ENCODE measurements at regions not wholly inside any gene's neighbourhood (a gene's known extent, or its start where the extent isn't known, plus 50 kb on each side); places are given as distances from the start of the nearest gene placed in this dataset.
A peak's percentile ranks its signal among the peaks of the same experiment; 100 is the strongest.

- no peak for DNase-seq (ENCODE audit: low read depth, low spot score)
- no peaks in the 10 kb centered on the region for H3K36me3 ChIP-seq (ENCODE audit: insufficient read depth, low read length)
- no peaks in the 10 kb centered on the region for H3K9me3 ChIP-seq (ENCODE audit: low read depth, low read length)
- no peak overlapping the region for H3K9ac ChIP-seq (ENCODE audit: insufficient read length)
- TF ChIP-seq EZH2 (IDR thresholded peaks at IDR 0.05) (no peak), POLR2AphosphoS5 (IDR thresholded peaks at IDR 0.05; ENCODE audit: borderline replicate concordance, low read depth, low read length) (no peak), FOXP2 (optimal IDR thresholded peaks at IDR 0.05; ENCODE audit: control extremely low read depth, extremely low read length, insufficient read depth) (no peak)
- H3K4me3 ChIP-seq = no peak overlapping the region
- H3K27ac ChIP-seq = no peak overlapping the region
Measured at GRCh38 chr16:66159987-66160386, 206.5 kb upstream of the CDH5 start.

GRCh38 chr16:66156538-66156937, 210.0 kb upstream of the CDH5 start:
- Histone ChIP-seq H3K9me3 (ENCODE audit: low read depth, low read length) (no peaks in the 10 kb centered on the region), H3K36me3 (ENCODE audit: insufficient read depth, low read length) (no peaks in the 10 kb centered on the region), H3K4me3 (no peak overlapping the region), H3K27ac (no peak overlapping the region), H3K9ac (ENCODE audit: insufficient read length) (no peak overlapping the region)
- no peak for DNase-seq (ENCODE audit: low read depth, low spot score)
- no peak for TF ChIP-seq POLR2AphosphoS5 (IDR thresholded peaks at IDR 0.05; ENCODE audit: borderline replicate concordance, low read depth, low read length)
- no peak for TF ChIP-seq FOXP2 (optimal IDR thresholded peaks at IDR 0.05; ENCODE audit: control extremely low read depth, extremely low read length, insufficient read depth)
- no peak for TF ChIP-seq EZH2 (IDR thresholded peaks at IDR 0.05)

- Histone ChIP-seq H3K27ac (no peak overlapping the region), H3K4me3 (no peak overlapping the region), H3K9ac (ENCODE audit: insufficient read length) (no peak overlapping the region), H3K9me3 (ENCODE audit: low read depth, low read length) (no peaks in the 10 kb centered on the region), H3K36me3 (ENCODE audit: insufficient read depth, low read length) (no peaks in the 10 kb centered on the region)
- no peak for DNase-seq (ENCODE audit: low read depth, low spot score)
- no peak for TF ChIP-seq POLR2AphosphoS5 (IDR thresholded peaks at IDR 0.05; ENCODE audit: borderline replicate concordance, low read depth, low read length)
- TF ChIP-seq EZH2 (IDR thresholded peaks at IDR 0.05) = no peak
- TF ChIP-seq FOXP2 (optimal IDR thresholded peaks at IDR 0.05; ENCODE audit: control extremely low read depth, extremely low read length, insufficient read depth) = no peak
Measured at GRCh38 chr16:66155933-66156332, 210.6 kb upstream of the CDH5 start.

- peak; percentile 81 for DNase-seq (ENCODE audit: low read depth, low spot score)
- no peak overlapping the region for H3K9ac ChIP-seq (ENCODE audit: insufficient read length)
- peak overlapping the region; percentile 90 for H3K27ac ChIP-seq
- no peak overlapping the region for H3K4me3 ChIP-seq
- H3K9me3 ChIP-seq (ENCODE audit: low read depth, low read length) = no peaks in the 10 kb centered on the region
- TF ChIP-seq FOXP2 (optimal IDR thresholded peaks at IDR 0.05; ENCODE audit: control extremely low read depth, extremely low read length, insufficient read depth) (no peak), POLR2AphosphoS5 (IDR thresholded peaks at IDR 0.05; ENCODE audit: borderline replicate concordance, low read depth, low read length) (peak; percentile 24; the same call in 1 of the 2 replicates), EZH2 (IDR thresholded peaks at IDR 0.05) (no peak)
- no peaks in the 10 kb centered on the region for H3K36me3 ChIP-seq (ENCODE audit: insufficient read depth, low read length)
Measured at GRCh38 chr16:66154801-66155200, 211.7 kb upstream of the CDH5 start.

- no peak for TF ChIP-seq FOXP2 (optimal IDR thresholded peaks at IDR 0.05; ENCODE audit: control extremely low read depth, extremely low read length, insufficient read depth)
- TF ChIP-seq POLR2AphosphoS5 (IDR thresholded peaks at IDR 0.05; ENCODE audit: borderline replicate concordance, low read depth, low read length) = no peak
- TF ChIP-seq EZH2 (IDR thresholded peaks at IDR 0.05) = no peak
- no peak for DNase-seq (ENCODE audit: low read depth, low spot score)
- H3K9ac ChIP-seq (ENCODE audit: insufficient read length) = peak overlapping the region; percentile 22
- H3K9me3 ChIP-seq (ENCODE audit: low read depth, low read length) = no peaks in the 10 kb centered on the region
- H3K27ac ChIP-seq = peak overlapping the region; percentile 91
- H3K36me3 ChIP-seq (ENCODE audit: insufficient read depth, low read length) = no peaks in the 10 kb centered on the region
- no peak overlapping the region for H3K4me3 ChIP-seq
Measured at GRCh38 chr16:66152823-66153393, 213.6 kb upstream of the CDH5 start.

GRCh38 chr16:66152181-66152580, 214.3 kb upstream of the CDH5 start:
- TF ChIP-seq POLR2AphosphoS5 (IDR thresholded peaks at IDR 0.05; ENCODE audit: borderline replicate concordance, low read depth, low read length) (no peak), FOXP2 (optimal IDR thresholded peaks at IDR 0.05; ENCODE audit: control extremely low read depth, extremely low read length, insufficient read depth) (no peak), EZH2 (IDR thresholded peaks at IDR 0.05) (no peak)
- peak overlapping the region; percentile 91 for H3K27ac ChIP-seq

GRCh38 chr16:66150698-66151482, 215.6 kb upstream of the CDH5 start:
- no peak for DNase-seq (ENCODE audit: low read depth, low spot score)
- Histone ChIP-seq H3K9ac (ENCODE audit: insufficient read length) (no peak overlapping the region), H3K9me3 (ENCODE audit: low read depth, low read length) (no peaks in the 10 kb centered on the region), H3K36me3 (ENCODE audit: insufficient read depth, low read length) (no peaks in the 10 kb centered on the region), H3K27ac (peak overlapping the region; percentile 81), H3K4me3 (no peak overlapping the region)
- TF ChIP-seq EZH2 (IDR thresholded peaks at IDR 0.05) (no peak), FOXP2 (optimal IDR thresholded peaks at IDR 0.05; ENCODE audit: control extremely low read depth, extremely low read length, insufficient read depth) (no peak), POLR2AphosphoS5 (IDR thresholded peaks at IDR 0.05; ENCODE audit: borderline replicate concordance, low read depth, low read length) (no peak)

More at GRCh38 chr16:66152181-66152580, 214.3 kb upstream of the CDH5 start:
- Histone ChIP-seq H3K4me3 (no peak overlapping the region), H3K36me3 (ENCODE audit: insufficient read depth, low read length) (no peaks in the 10 kb centered on the region), H3K9ac (ENCODE audit: insufficient read length) (no peak overlapping the region), H3K9me3 (ENCODE audit: low read depth, low read length) (no peaks in the 10 kb centered on the region)
- no peak for DNase-seq (ENCODE audit: low read depth, low spot score)

- H3K27ac ChIP-seq = peak overlapping the region; percentile 92
- no peaks in the 10 kb centered on the region for H3K9me3 ChIP-seq (ENCODE audit: low read depth, low read length)
- H3K4me3 ChIP-seq = peak overlapping the region; percentile 52
- DNase-seq (ENCODE audit: low read depth, low spot score) = no peak
- no peaks in the 10 kb centered on the region for H3K36me3 ChIP-seq (ENCODE audit: insufficient read depth, low read length)
- H3K9ac ChIP-seq (ENCODE audit: insufficient read length) = peak overlapping the region; percentile 46
- no peak for TF ChIP-seq FOXP2 (optimal IDR thresholded peaks at IDR 0.05; ENCODE audit: control extremely low read depth, extremely low read length, insufficient read depth)
- no peak for TF ChIP-seq EZH2 (IDR thresholded peaks at IDR 0.05)
- no peak for TF ChIP-seq POLR2AphosphoS5 (IDR thresholded peaks at IDR 0.05; ENCODE audit: borderline replicate concordance, low read depth, low read length)
Measured at GRCh38 chr16:66147291-66147690, 219.2 kb upstream of the CDH5 start.
